HEK293T (cell line): ENCODE measurements at regions not wholly inside any gene's neighbourhood (a gene's known extent, or its start where the extent isn't known, plus 50 kb on each side); places are given as distances from the start of the nearest gene placed in this dataset.

Experiments
- CTCF ChIA-PET: fragments of 350-600 bp; formaldehyde crosslinking; extraction: SDS; loops from one replicate; lab custom pipeline; 2021; ENCODE audit warnings: antibody characterized with exemption, inconsistent platforms; lab: Yijun Ruan, JAX
- POLR2A ChIA-PET: fragments of 350-600 bp; formaldehyde crosslinking; extraction: SDS; loops from one replicate; lab custom pipeline; 2020; ENCODE audit warnings: antibody characterized with exemption, inconsistent platforms; lab: Yijun Ruan, JAX
- DNase-seq: peaks from one replicate; pipeline ENCODE4 v3.0.0; 2012; ENCODE audit warnings: mixed read lengths; ENCODE audit errors: extremely low spot score
- ARNT ChIP-seq: fragments of 450-650 bp; IDR thresholded peaks from 2 replicates; pipeline ENCODE4 v1.6.1; 2017; ENCODE audit warnings: mild to moderate bottlenecking
- BHLHE40 ChIP-seq: fragments of 450-650 bp; IDR thresholded peaks from 2 replicates; pipeline ENCODE4 v1.6.1; 2016; ENCODE audit warnings: mild to moderate bottlenecking, moderate library complexity, borderline replicate concordance
- CTBP1 ChIP-seq: fragments of 450-650 bp; IDR thresholded peaks from 2 replicates; pipeline ENCODE4 v1.6.1; 2016; ENCODE audit warnings: borderline replicate concordance
- ELF4 ChIP-seq: fragments of 450-650 bp; IDR thresholded peaks from 2 replicates; pipeline ENCODE4 v1.6.1; 2017; ENCODE audit warnings: antibody characterized with exemption
- FOXA1 ChIP-seq: fragments of 450-650 bp; IDR thresholded peaks from 2 replicates; pipeline ENCODE4 v1.6.1; 2016; ENCODE audit warnings: mild to moderate bottlenecking
- FOXK2 ChIP-seq: fragments of 450-650 bp; IDR thresholded peaks from 2 replicates; pipeline ENCODE4 v1.6.1; 2016; ENCODE audit warnings: mild to moderate bottlenecking
- FOXM1 ChIP-seq: fragments of 450-650 bp; IDR thresholded peaks from 2 replicates; pipeline ENCODE4 v1.6.1; 2017; ENCODE audit warnings: mild to moderate bottlenecking, borderline replicate concordance
- HDGF ChIP-seq: fragments of 450-650 bp; IDR thresholded peaks from 2 replicates; pipeline ENCODE4 v1.6.1; 2017; ENCODE audit warnings: antibody characterized with exemption, borderline replicate concordance
- L3MBTL2 ChIP-seq: fragments of 450-650 bp; conservative IDR thresholded peaks from 2 replicates; pipeline ENCODE4 v1.6.1; 2016; ENCODE audit warnings: mild to moderate bottlenecking
- LEF1 ChIP-seq: fragments of 450-650 bp; IDR thresholded peaks from 2 replicates; pipeline ENCODE4 v1.6.1; 2017; ENCODE audit warnings: mild to moderate bottlenecking, borderline replicate concordance
- NFRKB ChIP-seq: fragments of 450-650 bp; IDR thresholded peaks from 2 replicates; pipeline ENCODE4 v1.6.1; 2016; ENCODE audit warnings: mild to moderate bottlenecking, moderate library complexity
- SP1 ChIP-seq: fragments of 450-650 bp; IDR thresholded peaks from 2 replicates; pipeline ENCODE4 v1.6.1; 2017
- SUZ12 ChIP-seq: fragments of 450-650 bp; IDR thresholded peaks from 2 replicates; pipeline ENCODE4 v1.6.1; 2016; ENCODE audit warnings: mild to moderate bottlenecking
- TARDBP ChIP-seq: fragments of 450-650 bp; IDR thresholded peaks from 2 replicates; pipeline ENCODE4 v1.6.1; 2016
- ZNF384 ChIP-seq: fragments of 450-650 bp; IDR thresholded peaks from 2 replicates; pipeline ENCODE4 v1.6.1; 2016
- TF ChIP-seq, protein P1 (sequence below): fragments of 450-650 bp; IDR thresholded peaks from 2 replicates; pipeline ENCODE4 v1.6.1; 2016

- DNase-seq, result no peak
- POLR2A ChIA-PET, result no interaction called here
- TF ChIP-seq, protein P1, sequence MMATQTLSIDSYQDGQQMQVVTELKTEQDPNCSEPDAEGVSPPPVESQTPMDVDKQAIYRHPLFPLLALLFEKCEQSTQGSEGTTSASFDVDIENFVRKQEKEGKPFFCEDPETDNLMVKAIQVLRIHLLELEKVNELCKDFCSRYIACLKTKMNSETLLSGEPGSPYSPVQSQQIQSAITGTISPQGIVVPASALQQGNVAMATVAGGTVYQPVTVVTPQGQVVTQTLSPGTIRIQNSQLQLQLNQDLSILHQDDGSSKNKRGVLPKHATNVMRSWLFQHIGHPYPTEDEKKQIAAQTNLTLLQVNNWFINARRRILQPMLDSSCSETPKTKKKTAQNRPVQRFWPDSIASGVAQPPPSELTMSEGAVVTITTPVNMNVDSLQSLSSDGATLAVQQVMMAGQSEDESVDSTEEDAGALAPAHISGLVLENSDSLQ, result no peak
- TF ChIP-seq TARDBP (no peak), CTBP1 (no peak), ELF4 (no peak), LEF1 (no peak), FOXA1 (no peak), L3MBTL2 (no peak), HDGF (no peak), BHLHE40 (no peak)
- CTCF ChIA-PET, result no interaction called here
These were observed 132.0 kb upstream of the NPY start for GRCh38 chr7:24151944-24152343.

DNA sequence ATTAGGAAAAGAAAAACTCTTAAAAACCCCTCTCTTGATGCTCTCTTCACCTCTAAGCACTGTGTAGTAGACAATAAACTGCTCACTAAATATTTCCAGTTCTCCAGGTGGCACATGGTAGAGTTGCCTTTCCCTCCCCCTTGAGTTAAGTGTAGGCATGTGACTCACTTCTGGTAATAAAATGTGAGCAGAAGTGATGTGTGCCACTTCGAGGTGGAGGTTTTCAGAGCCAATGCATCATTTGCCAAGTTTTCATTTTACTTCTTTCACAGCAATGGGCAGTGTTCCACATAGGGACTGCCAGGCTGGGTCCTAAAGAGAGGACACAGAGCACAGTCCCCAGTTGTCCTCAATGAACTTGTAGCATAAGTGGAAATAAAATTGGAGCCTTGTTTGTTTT is 131.6 kb upstream of the NPY start:
- ChIA-PET POLR2A (no interaction called here), CTCF (no interaction called here)
- no peak for DNase-seq
- TF ChIP-seq FOXM1 (no peak), FOXA1 (no peak), L3MBTL2 (peak; percentile 75), TARDBP (no peak), NFRKB (no peak), FOXK2 (no peak)
- TF ChIP-seq, protein P1, result no peak

DNA sequence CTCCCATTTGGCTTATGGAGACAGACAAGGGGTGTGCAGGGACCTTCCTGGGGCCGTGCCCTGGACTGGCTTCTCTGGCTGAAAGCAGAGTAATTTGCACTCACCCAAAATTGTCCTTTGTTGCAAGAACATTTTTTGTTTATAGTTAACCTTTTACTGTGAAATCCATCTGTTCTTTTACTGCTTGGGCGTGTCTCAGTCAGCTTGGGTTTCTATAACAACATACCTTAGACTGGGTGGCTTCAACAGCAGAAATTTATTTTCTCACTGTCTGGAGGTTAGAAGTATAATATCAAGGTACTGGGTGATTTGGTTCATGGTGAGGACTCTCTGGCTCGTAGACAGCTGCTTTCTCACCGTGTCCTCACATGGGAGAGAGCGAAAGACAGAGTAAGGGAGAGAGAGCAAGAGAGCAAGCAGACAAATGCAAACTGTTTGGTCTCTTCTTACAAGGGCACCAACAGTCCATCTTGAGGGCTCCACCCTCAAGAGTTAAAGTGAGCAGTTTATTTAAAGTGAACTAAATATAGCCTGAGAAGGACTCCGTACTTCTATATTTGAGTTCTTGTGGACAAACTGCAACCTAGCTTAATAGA is 131.0 kb upstream of the NPY start:
- TF ChIP-seq SUZ12, result no peak
- TF ChIP-seq NFRKB, result no peak
- TF ChIP-seq HDGF, result no peak
- no peak for TF ChIP-seq TARDBP
- TF ChIP-seq SP1, result no peak
- no peak for TF ChIP-seq ZNF384
- TF ChIP-seq ARNT, result no peak
- TF ChIP-seq CTBP1, result no peak
- no peak for TF ChIP-seq L3MBTL2
- TF ChIP-seq BHLHE40, result no peak
- TF ChIP-seq FOXM1, result no peak
- TF ChIP-seq, protein P1, result no peak
- CTCF ChIA-PET, result no interaction called here
- POLR2A ChIA-PET, result no interaction called here
- no peak for DNase-seq

DNA sequence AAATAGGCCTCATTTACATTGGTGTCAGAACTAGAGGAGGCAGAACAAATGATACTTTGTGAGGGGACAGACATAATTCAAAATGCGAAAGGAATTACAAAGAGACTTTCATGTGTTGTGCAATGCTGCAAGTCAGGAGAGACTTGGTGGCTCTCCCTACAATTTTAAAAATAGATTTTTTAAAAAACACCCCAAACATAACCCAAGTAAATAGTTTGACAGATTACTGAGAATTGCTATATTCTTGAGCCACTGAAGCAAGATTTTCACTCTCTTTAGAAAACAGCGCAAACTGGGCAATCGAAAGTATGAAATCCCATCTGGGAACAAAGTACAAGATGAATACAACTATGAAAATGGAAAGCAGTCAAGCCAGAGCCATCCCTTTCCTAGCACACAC is 126.3 kb upstream of the NPY start:
- no peak for DNase-seq
- CTCF ChIA-PET, result no interaction called here
- TF ChIP-seq SUZ12 (no peak), ARNT (no peak), TARDBP (no peak), HDGF (no peak), L3MBTL2 (no peak), FOXK2 (no peak), LEF1 (no peak), SP1 (no peak), CTBP1 (no peak), ELF4 (no peak), FOXA1 (no peak), FOXM1 (no peak), BHLHE40 (no peak)
- TF ChIP-seq, protein P1, result no peak
- POLR2A ChIA-PET, result no interaction called here

DNA sequence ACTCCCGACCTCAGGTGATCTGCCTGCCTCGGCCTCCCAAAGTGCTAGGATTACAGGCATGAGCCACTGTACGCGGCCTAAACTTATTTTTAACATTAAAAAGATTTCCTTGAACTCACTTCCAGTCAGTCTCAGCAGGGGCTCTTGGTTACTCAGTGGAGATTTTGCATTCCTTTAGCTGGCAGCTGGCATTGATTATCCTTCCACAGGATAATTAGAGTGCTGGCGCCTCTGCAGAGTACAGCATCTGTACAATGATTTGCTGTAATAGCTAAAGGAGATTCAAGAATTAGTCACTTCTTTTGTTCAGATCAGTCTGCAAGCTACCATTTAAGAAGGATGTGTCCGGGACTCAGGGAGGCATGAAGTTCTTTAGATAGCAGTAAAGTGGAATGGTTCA is 125.0 kb upstream of the NPY start:
- TF ChIP-seq LEF1 (no peak), HDGF (no peak), FOXK2 (no peak), BHLHE40 (no peak), ARNT (no peak), FOXA1 (no peak), L3MBTL2 (no peak), ZNF384 (no peak), FOXM1 (no peak), ELF4 (no peak), SP1 (no peak), NFRKB (no peak), TARDBP (no peak), CTBP1 (no peak)
- TF ChIP-seq, protein P1, result no peak
- CTCF ChIA-PET, result no interaction called here
- POLR2A ChIA-PET, result no interaction called here
- DNase-seq, result no peak

DNA sequence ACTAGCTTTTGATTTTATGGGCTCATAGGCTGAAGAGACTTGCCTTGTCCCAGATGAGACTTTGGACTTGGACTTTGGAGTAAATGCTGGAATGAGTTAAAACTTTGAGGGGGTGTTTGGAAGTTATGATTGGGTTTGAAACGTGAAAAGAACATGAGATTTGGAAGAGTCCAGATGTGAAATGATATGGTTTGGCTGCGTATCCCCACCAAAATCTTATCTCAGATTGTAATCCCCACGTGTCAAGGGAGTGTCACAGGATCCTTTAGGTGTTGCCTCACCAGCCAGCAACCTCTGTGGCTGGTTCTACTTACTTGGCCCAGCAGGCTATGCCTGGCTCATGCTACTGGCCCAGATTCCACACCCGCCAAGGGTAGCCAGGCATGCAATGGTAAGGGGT is 119.6 kb upstream of the NPY start:
- CTCF ChIA-PET, result no interaction called here
- DNase-seq, result no peak
- POLR2A ChIA-PET, result no interaction called here
- TF ChIP-seq FOXK2 (no peak), L3MBTL2 (no peak), SUZ12 (no peak), ELF4 (no peak), LEF1 (no peak), ZNF384 (no peak), NFRKB (no peak), TARDBP (no peak), HDGF (no peak), ARNT (no peak), FOXA1 (no peak), SP1 (no peak), FOXM1 (no peak)
- TF ChIP-seq, protein P1, result no peak
